HG03139 (cell line): ENCODE measurements at regions not wholly inside any gene's neighbourhood (a gene's known extent, or its start where the extent isn't known, plus 50 kb on each side); places are given as distances from the start of the nearest gene placed in this dataset.

Source experiments
- ATAC-seq: cut with Tn5 transposase; IDR thresholded peaks from one replicate; pipeline ENCODE4 v1.9.1; 2021; ENCODE audit not compliant: unreplicated experiment

DNA sequence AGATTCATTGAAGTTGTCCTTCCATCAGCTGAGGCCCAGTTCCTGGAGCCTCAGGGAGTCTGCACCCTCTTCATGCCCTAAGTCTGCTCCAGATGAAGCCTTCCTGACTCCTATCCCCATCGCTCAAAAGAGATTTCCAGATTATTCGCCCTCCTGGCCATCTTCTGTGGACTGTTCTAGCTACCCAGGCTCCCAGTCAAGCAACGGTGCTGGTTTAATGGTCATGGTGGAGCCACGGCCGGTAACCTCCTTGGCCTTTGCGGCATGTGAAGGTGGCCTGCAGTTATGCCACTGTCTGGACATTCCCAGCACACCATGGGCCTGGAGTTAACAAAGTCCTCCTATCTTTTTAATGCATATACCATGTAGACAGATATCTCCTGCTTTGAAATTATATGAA, 140.1 kb upstream of the ASB18 start:
- no peak for ATAC-seq

DNA sequence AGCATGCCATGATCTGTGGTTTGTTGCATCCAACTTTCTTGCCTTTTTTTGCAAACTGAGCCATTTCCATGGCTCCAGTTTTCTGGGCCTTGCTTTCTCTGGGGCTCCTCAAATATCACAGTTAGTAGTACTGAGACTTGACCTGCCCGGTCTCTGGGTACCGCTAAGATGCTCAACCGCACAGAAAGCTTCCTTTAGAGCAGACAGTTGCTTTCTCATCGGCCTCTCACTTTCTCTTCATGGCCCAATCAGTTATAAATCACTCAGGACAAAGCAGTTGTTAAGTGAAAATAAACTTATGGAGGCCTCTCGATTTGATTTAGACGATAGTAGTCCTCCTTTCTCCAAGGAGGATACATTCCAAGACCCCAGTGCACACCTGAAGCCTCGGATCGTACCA, 141.2 kb upstream of the ASB18 start:
- ATAC-seq, result no peak

DNA sequence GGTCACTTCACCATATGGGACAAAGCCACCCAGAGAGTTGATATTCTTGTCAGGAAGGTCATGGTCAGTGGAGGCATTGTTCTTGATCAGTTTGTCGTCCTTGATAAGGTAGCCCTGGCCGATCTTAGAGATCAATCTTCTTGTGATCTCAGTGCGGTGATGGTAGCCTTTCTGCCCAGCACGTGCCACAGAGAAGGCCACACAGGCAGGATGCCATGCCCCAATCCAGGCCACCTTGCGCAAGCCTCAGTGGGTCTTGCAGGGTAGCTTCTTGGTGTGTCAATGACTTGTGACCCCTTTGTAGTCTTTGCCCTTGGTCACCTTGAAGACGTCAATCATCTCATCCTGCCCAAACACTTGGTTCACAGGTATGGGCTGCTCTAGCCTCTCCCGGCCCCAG, 143.9 kb upstream of the ASB18 start:
- no peak for ATAC-seq

DNA sequence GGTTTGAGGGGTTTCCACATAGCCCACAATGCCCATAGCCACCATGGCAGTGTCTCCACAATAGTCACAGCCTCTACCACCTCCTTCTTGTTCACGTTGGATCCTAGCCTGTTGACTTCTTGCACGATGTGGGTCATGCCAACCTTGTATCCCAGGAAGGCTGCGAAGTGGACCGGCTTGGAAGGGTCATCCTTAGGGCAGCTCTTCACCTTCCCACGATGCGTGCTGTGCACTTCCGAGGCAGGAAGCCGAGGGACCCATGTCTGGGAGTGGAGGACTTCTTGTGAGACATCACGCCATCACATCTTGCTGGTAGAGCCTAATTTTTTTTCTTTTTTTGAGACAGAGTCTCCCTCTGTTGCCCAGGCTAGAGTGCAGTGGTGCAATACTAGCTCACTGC, 144.6 kb upstream of the ASB18 start:
- no peak for ATAC-seq

DNA sequence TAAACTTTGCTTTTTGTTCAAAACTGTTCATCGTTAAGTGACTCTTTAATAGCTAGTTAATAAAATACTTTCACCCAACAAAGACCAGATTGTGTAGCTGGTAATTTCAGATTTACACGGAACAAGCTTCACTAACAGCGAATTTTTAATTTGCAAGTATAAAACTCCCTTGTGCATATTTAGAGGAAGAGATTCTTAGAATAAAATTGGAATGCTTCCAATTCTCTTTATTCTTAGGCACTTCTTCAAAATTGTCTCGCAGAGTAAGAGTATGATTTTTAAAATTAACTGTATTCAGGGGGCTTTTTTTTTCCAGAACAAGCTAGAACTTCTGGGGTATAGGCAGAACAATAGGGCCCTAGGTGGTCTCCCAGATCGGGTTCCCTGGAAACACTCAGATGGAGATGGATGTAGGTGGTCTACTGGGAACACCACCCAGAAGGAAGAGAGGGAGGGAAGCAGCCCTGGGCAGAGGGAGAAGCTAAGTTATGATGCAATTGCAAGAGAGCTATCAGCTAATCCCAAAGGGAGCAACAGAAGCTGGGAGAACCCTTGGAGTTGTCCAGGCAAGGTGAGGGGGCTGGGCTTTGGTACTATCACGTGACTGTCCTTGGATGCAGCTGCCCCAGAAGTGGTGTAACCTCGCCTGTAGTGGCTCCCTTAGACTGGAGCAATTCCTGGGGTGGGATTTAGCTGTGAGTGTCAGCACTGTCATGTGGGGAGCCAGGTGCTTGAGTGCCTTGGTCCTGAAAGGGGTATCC, 151.7 kb upstream of the ASB18 start:
- no peak for ATAC-seq

DNA sequence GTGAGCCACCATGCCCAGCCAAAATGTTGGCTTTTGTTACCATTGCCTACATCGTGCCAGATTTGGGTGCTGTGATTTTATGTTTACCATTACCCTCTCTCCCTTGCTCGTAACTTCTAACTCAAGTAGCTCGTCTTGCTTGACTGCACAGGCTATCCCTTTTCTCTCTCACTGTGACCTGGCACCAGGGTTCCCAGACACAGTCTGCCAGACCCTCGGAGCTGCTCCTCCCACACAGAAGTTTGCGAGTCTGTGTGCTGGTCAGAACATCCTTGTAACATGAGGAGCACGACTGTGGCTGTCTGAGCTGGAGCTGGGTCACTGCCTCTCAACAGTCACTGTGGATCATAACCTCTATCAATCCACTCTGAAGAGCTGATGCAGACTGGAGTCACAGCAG, 152.5 kb upstream of the ACKR3 start:
- no peak for ATAC-seq

DNA sequence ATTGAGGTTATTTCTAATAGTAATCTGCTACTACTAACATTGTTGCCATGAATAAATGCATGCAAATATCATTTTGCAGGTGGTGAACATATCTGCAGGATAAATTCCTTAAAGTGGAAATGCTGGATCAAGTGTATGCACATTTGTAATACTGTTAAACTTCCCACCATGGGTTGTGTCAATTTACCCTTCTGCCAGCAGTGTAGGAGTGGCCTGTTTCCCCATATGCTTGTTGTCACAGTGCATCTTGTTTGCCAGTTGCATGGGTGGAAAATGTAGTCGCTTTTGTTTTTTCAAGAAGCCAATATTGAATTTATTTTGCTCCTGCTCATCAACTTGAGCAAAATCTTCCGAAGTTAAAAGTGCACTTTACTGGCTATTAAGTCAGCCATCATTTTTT, 139.0 kb upstream of the ACKR3 start:
- no peak for ATAC-seq

DNA sequence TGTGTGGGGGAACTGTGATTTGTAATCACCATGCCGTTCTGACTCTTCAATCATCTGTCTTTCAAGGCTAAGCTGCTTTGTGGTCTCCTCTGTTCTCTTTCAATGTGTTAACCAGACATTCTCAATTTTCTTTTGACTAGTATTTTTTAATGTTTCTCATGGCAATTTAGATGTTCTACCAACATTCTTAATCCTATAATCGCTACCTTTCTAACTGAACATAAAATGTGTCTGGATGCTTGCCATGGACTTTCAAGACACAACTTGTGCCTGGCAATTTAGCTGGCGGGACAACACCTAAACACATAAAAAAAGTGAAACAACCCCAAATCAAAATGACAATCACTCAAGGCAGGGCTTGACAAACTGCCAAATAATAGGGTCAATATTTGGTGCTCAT, 135.0 kb upstream of the ACKR3 start:
- no peak for ATAC-seq

DNA sequence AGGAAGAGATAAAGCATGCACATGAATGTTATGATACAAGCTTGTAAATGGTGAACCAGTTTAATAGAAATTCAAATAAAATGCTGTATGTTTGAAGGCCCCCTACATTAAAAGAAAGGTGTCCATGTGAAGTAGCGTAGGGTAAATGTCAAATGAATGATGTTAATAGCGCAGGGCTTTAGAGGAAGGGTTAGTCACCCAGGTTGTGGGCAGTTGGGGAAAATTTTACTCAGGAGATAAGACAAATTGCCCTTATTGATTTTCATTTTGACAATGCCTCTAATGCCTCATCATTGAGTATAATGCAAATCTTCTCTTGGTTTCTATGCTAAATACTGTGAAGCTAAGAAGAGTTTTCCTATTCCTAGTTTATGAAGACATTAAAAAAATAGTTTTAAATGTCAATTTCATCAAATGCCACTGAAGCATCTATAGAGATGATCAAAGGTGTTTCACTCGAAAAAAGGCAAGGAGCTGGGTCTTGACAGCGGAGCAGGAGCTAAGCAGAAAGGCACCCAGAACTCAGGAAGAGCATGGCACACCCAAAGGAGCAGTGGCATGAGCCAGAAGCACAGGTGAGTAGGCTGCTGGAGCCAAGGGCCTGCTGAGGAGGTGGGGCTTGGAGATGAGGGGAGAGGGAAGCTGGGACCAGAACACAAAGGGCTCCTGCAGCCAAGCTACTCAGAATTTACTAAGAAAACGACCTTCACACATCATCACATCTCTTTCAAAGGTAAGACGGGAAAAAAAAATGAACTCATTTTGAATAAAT, 129.3 kb upstream of the ACKR3 start:
- ATAC-seq, result no peak

DNA sequence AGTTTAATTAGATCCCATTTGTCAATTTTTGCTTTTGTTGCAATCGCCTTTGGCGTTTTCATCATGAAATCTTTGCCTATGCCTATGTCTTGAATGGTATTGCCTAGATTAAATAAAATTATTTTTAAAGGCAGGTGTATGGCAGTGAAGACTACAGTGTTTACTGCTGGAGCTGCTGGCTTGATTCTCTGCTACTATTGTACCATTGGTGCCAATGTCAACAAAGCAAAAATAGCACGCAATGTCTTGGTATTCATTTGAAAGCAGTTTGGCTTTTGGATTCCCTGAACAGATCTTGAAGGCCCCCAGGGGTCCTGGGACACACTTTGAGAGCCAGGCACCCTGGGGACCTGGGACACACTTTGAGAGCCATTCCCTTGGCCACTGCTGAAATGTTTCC, 125.4 kb upstream of the ACKR3 start:
- ATAC-seq, result no peak

DNA sequence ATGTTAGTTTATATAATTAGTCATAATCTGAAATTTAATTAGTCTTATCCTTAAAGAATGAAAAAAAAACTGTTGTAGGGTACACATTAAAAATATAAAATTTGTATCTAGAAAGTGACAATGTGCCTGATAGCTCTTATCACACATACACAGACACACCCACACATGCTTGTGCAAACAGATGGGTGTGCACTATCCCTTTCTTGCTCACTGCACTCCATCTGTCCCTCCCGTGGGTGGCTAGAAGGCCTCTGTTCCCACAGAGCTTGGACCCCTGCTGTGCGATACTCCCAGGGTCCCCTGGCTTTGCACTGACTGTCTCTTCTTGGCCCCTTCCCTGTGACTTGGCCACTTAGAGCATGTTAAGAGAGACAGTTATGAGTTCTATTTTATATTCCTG, 123.9 kb upstream of the ACKR3 start:
- ATAC-seq, result no peak

DNA sequence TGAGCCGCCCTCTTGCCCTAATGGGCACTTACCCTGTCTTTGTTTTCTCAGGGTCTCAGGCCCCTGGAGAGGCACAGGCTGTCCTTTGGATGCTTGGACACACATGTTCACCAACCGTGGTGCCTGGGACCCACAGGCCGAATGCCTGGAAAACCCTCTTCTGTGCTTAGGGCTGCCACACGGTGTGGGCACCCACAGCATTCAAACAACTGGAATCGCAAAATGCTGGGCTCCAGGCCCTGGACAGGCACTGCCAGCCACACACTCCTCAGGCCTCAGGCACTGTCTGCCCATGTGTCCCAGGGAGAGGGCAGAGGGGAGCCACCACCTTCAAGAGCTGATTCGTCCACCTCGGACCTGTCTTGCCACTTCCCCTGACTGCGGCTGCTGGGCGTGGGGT, 123.1 kb upstream of the ACKR3 start:
- no peak for ATAC-seq

DNA sequence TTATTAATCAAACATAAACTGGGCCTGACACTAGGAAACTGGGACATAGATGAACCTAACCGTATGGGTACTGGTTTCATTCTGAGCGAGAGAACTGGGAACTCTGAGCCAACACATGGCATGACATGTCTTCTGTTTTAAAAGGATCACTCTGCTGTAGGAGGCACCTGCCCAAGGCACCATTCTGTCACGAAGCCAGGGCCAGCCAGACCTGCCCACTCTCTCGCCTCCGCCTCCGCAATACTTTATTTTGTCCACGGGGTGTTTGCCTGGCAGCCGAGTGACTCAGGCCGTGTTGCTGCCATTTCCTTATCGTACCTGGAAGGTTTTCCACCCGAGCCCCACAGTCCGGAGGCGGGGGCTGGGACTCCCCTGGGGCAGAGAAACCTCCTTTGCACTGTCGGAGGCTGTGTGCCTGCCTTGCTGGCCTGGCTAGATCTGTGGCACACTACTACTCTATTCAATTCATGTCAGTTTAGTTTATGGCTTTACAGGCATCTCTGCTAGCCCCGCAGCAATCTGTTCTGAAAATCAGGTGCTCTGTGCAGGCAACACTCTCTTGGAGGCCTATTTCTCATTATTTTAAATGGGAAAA, 120.4 kb upstream of the ACKR3 start:
- ATAC-seq, result no peak

DNA sequence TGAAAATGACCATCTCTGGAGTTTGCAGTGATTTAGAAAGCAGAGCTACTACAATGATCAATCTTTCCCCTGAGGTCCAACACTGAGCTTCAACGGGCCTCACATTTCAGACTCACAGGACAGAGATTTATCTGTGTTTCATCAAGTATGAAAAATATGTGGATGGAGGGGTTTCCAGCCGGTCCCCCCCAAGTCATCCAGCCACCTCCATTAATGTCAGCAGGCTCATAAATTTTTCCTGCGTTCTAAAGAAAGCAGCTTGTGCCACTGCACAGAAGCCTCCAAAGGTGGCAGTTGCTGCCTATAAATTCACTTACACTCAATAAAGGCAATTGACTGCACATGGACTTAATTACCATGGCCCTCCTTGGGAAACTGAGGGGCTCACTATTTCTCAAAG, 117.4 kb upstream of the ACKR3 start:
- no peak for ATAC-seq

DNA sequence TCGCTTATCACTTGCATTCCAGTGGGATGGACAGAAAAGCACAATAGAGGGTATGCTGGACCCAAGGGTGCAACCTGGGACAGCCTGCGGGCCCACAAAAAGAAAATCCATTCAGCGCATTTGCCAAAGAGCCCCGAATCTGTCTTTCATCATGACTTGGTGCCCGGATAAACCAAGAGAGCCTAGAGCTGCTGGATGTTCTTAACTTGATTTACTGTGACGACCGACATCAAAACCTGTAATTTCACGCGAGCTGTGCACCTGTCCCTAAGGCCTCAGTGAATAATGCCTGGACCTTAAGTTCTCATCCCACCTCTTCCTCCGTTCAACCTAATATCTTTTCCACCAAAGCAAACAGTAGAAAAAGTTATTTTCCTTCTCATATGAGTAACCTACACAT, 115.5 kb upstream of the ACKR3 start:
- ATAC-seq, result no peak

DNA sequence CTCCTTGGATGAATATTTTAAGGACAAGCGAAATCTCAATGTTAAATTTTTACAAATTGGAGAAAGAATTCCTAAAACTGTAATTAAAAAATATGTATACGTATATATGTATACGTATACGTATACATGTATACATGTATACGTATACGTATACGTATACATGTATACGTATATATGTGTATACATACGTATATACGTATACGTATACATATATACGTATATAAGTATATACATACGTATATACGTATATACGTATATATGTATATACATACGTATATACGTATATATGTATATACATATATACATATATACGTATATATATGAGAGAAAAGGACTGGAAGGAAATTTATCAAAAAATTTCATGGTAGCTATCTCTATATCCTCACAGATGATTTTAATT, 110.2 kb upstream of the ACKR3 start:
- no peak for ATAC-seq

DNA sequence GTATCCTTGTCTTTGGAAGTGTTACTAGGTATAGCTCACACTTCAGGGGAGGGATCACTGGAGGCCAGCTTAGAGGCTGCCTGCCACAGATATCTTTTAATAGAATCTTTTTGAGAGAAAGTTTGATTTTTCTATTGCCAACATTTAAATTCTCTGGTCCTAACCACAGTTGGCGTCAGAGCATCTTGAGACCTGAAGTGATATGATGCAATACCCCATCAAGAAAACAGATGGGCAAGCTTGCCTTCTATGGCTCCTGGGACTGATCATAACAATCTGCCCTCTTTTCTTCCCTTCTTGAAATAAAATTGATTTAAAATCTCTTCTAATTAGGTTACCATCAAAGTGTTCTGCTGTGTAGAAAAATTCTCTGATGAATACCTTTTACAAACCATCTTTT, 105.5 kb upstream of the ACKR3 start:
- ATAC-seq, result no peak

DNA sequence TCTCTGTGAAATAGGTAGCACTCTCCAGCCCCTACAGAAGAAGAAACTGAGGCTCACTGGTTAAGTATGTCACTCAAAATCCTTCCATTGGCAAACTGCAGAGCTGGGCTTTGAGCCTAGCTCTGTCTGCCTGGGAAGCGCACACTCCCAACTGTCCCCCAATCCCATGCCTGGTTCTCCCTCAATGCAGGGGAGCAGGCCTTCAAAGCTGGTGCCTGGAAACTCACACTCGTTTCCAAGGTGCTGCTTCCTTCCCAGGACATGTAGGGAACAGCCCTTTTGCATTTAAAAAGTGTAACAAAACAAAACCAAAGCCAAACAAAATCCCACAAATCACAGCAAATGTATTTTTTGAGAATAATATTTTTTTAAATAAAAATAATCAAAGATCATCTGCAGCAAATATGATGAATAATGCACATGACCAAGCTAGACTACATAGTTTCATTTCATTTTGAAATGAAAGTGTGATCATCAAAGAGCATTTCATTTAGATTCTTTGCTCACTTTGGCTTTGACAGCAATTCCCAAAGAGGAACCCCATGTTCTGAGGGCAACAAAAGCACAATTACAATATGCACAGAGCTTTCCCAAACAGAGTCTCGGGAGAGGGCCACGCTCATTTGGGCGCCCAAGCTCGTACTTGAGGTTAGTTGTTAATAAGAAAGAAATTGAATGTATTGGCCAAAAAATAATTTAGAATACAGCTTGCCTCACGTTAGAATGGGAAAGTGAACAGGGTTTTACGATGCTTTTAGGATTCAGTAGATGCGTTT, 96.7 kb upstream of the ACKR3 start:
- no peak for ATAC-seq

DNA sequence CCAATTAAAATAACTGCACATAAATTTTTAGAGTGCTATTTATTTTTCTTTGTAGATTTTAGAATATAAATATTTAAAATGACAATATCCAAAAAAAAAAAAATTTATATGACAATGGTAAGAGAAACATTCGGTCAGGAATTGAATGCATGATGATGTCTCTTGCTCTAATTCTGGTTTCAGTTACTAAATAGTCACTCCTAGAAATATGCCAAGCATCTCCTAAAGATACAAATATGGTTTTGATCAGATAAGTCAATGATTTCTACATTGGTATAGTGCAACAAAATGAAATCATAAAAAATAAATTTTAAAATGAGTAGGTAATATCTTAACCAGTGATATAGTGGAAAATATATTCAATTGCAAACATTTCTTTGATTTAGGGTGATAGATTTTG, 95.9 kb upstream of the ACKR3 start:
- no peak for ATAC-seq

DNA sequence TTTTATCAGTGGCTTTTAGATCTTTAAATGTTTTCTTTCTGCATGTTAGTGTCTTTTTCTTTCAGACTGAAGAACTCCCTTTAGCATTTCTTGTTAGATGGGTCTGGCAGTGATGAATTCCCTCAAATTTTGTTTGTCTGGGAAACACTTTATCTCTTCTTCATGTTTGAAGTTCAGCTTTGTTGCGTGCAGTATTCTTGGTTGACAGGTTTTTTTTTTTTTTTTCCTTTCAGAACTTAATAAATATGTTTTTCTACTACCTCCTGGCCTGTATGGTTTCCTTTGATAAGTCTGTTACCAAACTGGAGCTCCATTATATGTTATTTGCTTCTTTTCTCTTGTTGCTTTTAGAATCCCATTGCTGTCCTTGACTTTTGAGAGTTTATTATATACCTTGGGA, 89.8 kb upstream of the ACKR3 start:
- ATAC-seq, result no peak

DNA sequence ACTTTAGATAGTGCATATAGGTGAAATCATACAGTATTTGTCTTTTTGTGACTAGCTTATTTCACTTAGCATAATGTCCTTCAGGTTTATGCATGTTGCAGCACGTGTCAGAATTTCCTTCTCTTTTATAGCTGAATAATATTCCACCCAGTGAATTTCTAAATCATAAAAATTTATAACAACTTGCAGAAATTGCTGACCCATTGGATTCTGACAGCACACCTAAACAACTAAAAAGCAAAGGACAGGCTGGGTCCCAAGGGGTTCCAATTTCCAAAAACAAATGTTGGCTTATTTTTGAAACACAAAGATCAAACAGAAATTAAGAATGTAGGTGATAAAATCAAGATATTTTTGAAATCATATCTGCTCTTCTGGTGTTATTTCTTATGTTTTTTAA, 86.5 kb upstream of the ACKR3 start:
- ATAC-seq, result no peak

DNA sequence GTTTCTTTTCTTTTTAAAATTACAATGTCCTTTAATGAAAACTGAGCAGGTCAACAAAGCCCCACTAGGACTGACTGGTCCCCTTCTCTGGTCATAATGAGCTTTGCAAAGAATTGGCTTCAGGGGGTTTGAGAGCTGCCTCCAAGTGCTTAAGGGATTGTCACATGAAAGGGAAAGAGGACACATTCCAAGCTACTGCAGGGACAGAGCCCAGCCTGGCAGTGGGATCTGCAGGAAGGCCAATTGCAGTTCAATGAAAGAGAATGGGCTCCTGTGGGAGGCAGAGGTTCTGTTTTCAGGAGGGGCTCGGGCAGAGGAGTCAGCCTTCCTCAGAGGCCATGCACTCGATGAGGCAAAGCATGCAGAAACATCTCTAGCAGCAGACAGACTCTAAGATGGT, 84.1 kb upstream of the ACKR3 start:
- ATAC-seq, result no peak
